T-helper 17 cell (primary cell): ENCODE measurements at regions not wholly inside any gene's neighbourhood (a gene's known extent, or its start where the extent isn't known, plus 50 kb on each side); places are given as distances from the start of the nearest gene placed in this dataset.

Experiments
- ATAC-seq: fragments of 150-1000 bp; cut with Tn5 transposase; 2 replicates; pipeline ENCODE4 v1.10.0; 2021; ENCODE audit warnings: mild to moderate bottlenecking, moderate library complexity
- DNase-seq, 3 donors: peaks; one replicate each; pipeline versions ENCODE4 v3.0.0 to v3.0.0-alpha.2; 2020 to 2021
- H3K9me3 ChIP-seq: one replicate; pipeline ENCODE4 v1.7.0; 2013; ENCODE audit warnings: low read length, mild to moderate bottlenecking; ENCODE audit not compliant: control insufficient read depth, poor library complexity, severe bottlenecking
- H3K27ac Mint-ChIP-seq: one replicate; pipeline ENCODE4 v1.8.0; 2022; ENCODE audit warnings: mild to moderate bottlenecking, moderate library complexity, mixed read lengths
- H3K27me3 Mint-ChIP-seq: one replicate; pipeline ENCODE4 v1.8.0; 2022; ENCODE audit warnings: mixed read lengths
- H3K36me3 Mint-ChIP-seq: one replicate; pipeline ENCODE4 v1.8.0; 2022; ENCODE audit warnings: low read depth, mixed read lengths
- H3K4me1 Mint-ChIP-seq: one replicate; pipeline ENCODE4 v1.8.0; 2022; ENCODE audit warnings: mild to moderate bottlenecking, mixed read lengths
- H3K4me3 Mint-ChIP-seq: one replicate; pipeline ENCODE4 v1.8.0; 2022; ENCODE audit warnings: mild to moderate bottlenecking, moderate library complexity, mixed read lengths

DNA sequence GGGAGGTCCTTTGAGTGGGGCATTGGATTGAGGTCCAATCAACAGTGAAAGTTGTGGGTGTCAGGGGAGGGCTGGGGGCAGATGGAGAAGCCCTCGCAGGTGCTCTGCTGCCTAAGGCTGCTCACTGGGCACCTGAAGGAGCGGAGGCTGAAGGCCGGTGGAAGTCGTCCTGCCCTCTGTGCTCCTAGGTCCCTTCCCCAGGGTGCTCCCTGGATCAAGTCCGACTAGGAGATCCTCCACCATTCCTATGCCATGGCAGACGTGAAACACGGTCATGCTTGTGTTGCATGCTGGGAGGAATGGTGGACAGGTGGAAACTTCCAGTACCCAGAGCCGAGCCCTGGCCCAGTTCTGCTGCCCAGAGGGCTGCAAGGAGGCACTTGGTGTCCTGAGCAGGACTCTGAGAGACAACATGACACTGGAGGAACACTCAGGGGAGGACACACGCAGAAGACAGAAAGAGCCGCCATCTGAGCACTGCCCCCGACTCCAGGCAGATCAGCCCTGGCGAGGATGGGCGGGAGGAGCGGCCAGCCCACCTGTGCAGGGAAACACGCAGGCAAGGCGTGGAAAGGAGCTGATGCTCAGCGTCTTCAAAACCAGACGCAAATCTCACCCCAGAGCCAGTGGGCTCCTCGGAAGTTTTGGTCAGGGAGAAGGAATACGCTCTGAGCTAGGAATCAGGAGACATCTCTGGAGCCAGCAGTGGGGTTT lies 786.8 kb downstream of the BRD1 start:
- DNase-seq (no peak), ATAC-seq (no peak)
- H3K27ac Mint-ChIP-seq, result no peak overlapping the region
- H3K4me1 Mint-ChIP-seq, result peaks cover 7% of the 10 kb centered on the region
- H3K36me3 Mint-ChIP-seq, result no peaks in the 10 kb centered on the region
- no peaks in the 10 kb centered on the region for H3K9me3 ChIP-seq
- H3K4me3 Mint-ChIP-seq, result no peak overlapping the region
- H3K27me3 Mint-ChIP-seq, result peaks cover 45% of the 10 kb centered on the region

DNA sequence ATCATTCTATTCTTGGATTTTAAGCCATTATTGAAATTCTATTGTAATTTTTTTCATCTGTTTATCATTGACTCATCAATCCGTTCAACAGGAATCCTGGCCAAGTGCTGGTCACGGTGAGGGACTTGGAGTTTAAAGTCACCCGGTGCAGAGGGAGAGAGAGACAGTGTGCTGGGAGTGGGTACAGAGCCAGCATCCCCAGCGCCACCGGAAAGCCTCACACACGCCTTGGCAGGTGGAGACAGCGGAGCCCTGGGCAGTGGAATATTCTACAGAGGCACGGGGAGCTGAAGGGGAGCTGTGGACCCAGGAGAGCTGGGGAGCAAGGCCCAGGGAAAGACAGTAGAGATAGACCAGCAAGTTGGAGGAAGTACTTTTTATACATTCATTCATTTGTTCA lies 787.6 kb downstream of the BRD1 start:
- Mint-ChIP-seq H3K4me3 (no peak overlapping the region), H3K4me1 (peaks cover 7% of the 10 kb centered on the region), H3K27ac (no peak overlapping the region), H3K27me3 (peaks cover 37% of the 10 kb centered on the region), H3K36me3 (no peaks in the 10 kb centered on the region)
- no peaks in the 10 kb centered on the region for H3K9me3 ChIP-seq
- ATAC-seq, result no peak
- no peak for DNase-seq

DNA sequence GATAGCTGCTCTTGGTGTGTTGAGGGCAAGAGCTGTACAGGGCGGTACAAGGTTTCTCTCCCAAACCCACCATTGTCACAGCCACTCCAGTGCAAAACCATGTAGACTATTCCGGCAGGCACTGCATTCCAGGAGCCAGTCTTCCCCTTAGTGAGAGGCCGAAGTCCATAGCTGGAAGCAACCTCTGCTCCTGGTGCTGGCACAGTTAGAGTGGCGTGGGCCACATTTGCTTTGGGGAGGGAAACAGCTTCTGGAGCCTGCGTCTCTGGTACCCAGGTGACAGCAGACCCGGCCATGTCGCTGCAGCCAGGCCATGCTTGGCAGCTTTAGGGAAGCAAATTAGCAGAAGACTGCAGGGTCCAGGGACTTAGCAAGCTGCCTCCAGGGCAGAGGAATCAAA lies 788.0 kb downstream of the BRD1 start:
- no peak overlapping the region for H3K4me3 Mint-ChIP-seq
- ATAC-seq (no peak), DNase-seq (no peak)
- no peak overlapping the region for H3K27ac Mint-ChIP-seq
- no peaks in the 10 kb centered on the region for H3K9me3 ChIP-seq
- peaks cover 32% of the 10 kb centered on the region for H3K27me3 Mint-ChIP-seq
- peaks cover 7% of the 10 kb centered on the region for H3K4me1 Mint-ChIP-seq
- H3K36me3 Mint-ChIP-seq, result no peaks in the 10 kb centered on the region

- H3K4me3 Mint-ChIP-seq, result no peak overlapping the region
- H3K4me1 Mint-ChIP-seq, result peaks cover 3% of the 10 kb centered on the region
- ATAC-seq, result no peak
- peaks cover 34% of the 10 kb centered on the region for H3K27me3 Mint-ChIP-seq
- H3K9me3 ChIP-seq, result no peaks in the 10 kb centered on the region
- DNase-seq, result no peak
- no peaks in the 10 kb centered on the region for H3K36me3 Mint-ChIP-seq
- H3K27ac Mint-ChIP-seq, result no peak overlapping the region
These were observed 789.9 kb downstream of the BRD1 start for GRCh38 chr22:49037701-49038245.

DNA sequence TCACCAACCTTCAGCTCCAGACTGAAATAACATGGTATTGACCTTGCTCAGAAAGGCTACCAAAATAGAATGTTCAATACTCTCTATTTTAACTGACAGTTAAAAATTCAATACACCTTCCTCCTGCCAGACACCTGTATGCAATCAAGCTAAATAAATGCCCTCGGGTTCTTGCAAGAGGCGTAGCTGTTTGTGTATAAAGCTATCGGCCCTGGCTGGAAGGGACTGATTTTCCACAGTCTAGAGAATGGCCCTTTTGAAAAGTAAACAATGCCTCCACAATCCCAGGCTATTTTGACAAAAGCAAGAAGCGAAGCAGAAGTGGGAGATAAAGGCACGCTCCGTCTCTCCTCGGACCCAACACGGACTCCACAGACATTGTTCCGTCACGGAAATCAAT lies 791.2 kb downstream of the BRD1 start:
- Mint-ChIP-seq H3K27me3 (peaks cover 39% of the 10 kb centered on the region), H3K36me3 (no peaks in the 10 kb centered on the region), H3K4me3 (no peak overlapping the region), H3K4me1 (peaks cover 3% of the 10 kb centered on the region), H3K27ac (no peak overlapping the region)
- H3K9me3 ChIP-seq, result no peaks in the 10 kb centered on the region
- ATAC-seq (no peak), DNase-seq (no peak)

- DNase-seq (no peak), ATAC-seq (no peak)
- H3K36me3 Mint-ChIP-seq, result no peaks in the 10 kb centered on the region
- H3K4me3 Mint-ChIP-seq, result no peak overlapping the region
- H3K4me1 Mint-ChIP-seq, result peaks cover 3% of the 10 kb centered on the region
- no peaks in the 10 kb centered on the region for H3K9me3 ChIP-seq
- H3K27ac Mint-ChIP-seq, result no peak overlapping the region
- H3K27me3 Mint-ChIP-seq, result peaks cover 39% of the 10 kb centered on the region
These were observed 791.7 kb downstream of the BRD1 start for GRCh38 chr22:49035818-49036457.

- Mint-ChIP-seq H3K27ac (no peak overlapping the region), H3K4me1 (no peaks in the 10 kb centered on the region), H3K36me3 (no peaks in the 10 kb centered on the region), H3K4me3 (no peak overlapping the region), H3K27me3 (peaks cover 32% of the 10 kb centered on the region)
- H3K9me3 ChIP-seq, result no peaks in the 10 kb centered on the region
- ATAC-seq (no peak), DNase-seq (no peak)
These were observed 792.5 kb downstream of the BRD1 start for GRCh38 chr22:49034836-49035817.

DNA sequence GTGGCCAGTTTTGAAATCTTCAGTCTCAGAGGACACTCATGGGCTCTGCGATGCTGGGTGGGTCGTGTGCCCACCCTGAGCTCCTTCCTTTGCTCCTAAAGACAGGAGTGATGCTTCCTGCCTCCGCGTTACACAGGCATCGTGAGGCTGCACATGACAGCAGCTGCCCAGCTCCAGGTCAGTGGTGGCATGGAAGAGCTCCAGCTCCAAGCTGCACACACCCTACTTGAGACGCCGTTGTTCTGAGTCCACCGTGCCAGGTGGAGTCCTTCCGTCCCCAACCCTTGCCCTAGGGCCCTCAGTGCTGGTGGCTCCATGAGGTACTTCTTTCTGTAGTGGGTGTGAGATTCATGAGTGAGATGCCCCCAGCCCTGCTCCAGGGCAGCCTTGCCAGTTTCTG lies 794.1 kb downstream of the BRD1 start:
- peaks cover 3% of the 10 kb centered on the region for H3K4me1 Mint-ChIP-seq
- no peak for DNase-seq
- peaks cover 29% of the 10 kb centered on the region for H3K27me3 Mint-ChIP-seq
- no peaks in the 10 kb centered on the region for H3K36me3 Mint-ChIP-seq
- no peak overlapping the region for H3K27ac Mint-ChIP-seq
- H3K4me3 Mint-ChIP-seq, result no peak overlapping the region
- H3K9me3 ChIP-seq, result no peaks in the 10 kb centered on the region
- ATAC-seq, result no peak

- no peak for ATAC-seq
- H3K27ac Mint-ChIP-seq, result no peak overlapping the region
- H3K4me3 Mint-ChIP-seq, result no peak overlapping the region
- H3K9me3 ChIP-seq, result no peaks in the 10 kb centered on the region
- H3K4me1 Mint-ChIP-seq, result peaks cover 3% of the 10 kb centered on the region
- H3K27me3 Mint-ChIP-seq, result peaks cover 30% of the 10 kb centered on the region
- DNase-seq, result no peak
- no peaks in the 10 kb centered on the region for H3K36me3 Mint-ChIP-seq
These were observed 794.9 kb downstream of the BRD1 start for GRCh38 chr22:49032821-49033220.

GRCh38 chr22:49031746-49032330 lies 795.8 kb downstream of the BRD1 start:
- Mint-ChIP-seq H3K4me1 (peaks cover 7% of the 10 kb centered on the region), H3K27me3 (peaks cover 40% of the 10 kb centered on the region), H3K4me3 (no peak overlapping the region), H3K36me3 (no peaks in the 10 kb centered on the region), H3K27ac (no peak overlapping the region)
- no peak for DNase-seq
- H3K9me3 ChIP-seq, result no peaks in the 10 kb centered on the region
- no peak for ATAC-seq

- H3K9me3 ChIP-seq, result no peaks in the 10 kb centered on the region
- Mint-ChIP-seq H3K4me3 (no peak overlapping the region), H3K36me3 (no peaks in the 10 kb centered on the region), H3K4me1 (peaks cover 7% of the 10 kb centered on the region), H3K27ac (no peak overlapping the region), H3K27me3 (peaks cover 43% of the 10 kb centered on the region)
- ATAC-seq (no peak), DNase-seq (no peak)
These were observed 799.6 kb downstream of the BRD1 start for GRCh38 chr22:49028111-49028510.

DNA sequence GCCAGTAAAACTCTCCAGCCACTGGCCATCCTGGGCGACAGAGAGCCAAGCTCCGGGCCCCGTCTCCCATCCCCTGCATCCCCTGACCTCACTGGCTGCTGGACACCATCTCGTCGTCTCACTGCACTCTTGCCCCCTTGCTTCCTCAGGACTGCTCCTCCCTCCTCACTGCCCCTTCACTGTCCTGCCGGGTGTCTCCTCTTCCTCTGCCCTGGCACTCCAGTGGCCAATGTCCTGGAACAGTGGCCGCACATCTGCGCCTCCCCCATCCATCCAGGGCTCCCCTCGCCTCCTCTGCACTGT lies 800.4 kb downstream of the BRD1 start:
- Mint-ChIP-seq H3K27me3 (peaks cover 38% of the 10 kb centered on the region), H3K36me3 (no peaks in the 10 kb centered on the region), H3K4me1 (peaks cover 7% of the 10 kb centered on the region), H3K4me3 (no peak overlapping the region), H3K27ac (no peak overlapping the region)
- DNase-seq (no peak), ATAC-seq (no peak)
- no peaks in the 10 kb centered on the region for H3K9me3 ChIP-seq
